Astrocyte (in vitro differentiated cells and primary cell): ENCODE measurements at regions not wholly inside any gene's neighbourhood (a gene's known extent, or its start where the extent isn't known, plus 50 kb on each side); places are given as distances from the start of the nearest gene placed in this dataset.
A peak's percentile ranks its signal among the peaks of the same experiment; 100 is the strongest.

Experiments used
- DNase-seq: peaks from one replicate; pipeline ENCODE4 v3.0.0-alpha.2; 2010; ENCODE audit warnings: low read depth
- FAIRE-seq: peaks from 2 replicates; lab custom pipeline; 2011; peaks lifted over from hg19 to GRCh38; lab: Jason Lieb, UNC
- H2AFZ ChIP-seq: 2 replicates; pipeline ENCODE4 v1.6.0; 2012; ENCODE audit warnings: low read depth, low read length, inconsistent platforms
- H3K27ac ChIP-seq: 2 replicates; pipeline ENCODE4 v1.5.1; 2011; ENCODE audit warnings: low read depth, low read length, inconsistent platforms
- H3K27me3 ChIP-seq: 2 replicates; pipeline ENCODE4 v1.6.0; 2011; ENCODE audit warnings: low read length, inconsistent platforms; ENCODE audit not compliant: insufficient read depth
- H3K36me3 ChIP-seq: 2 replicates; pipeline ENCODE4 v1.5.1; 2011; ENCODE audit warnings: low read length, inconsistent platforms; ENCODE audit not compliant: insufficient read depth
- H3K4me1 ChIP-seq: 2 replicates; pipeline ENCODE4 v1.5.1; 2011; ENCODE audit warnings: low read length, inconsistent platforms; ENCODE audit not compliant: insufficient read depth
- H3K4me2 ChIP-seq: 2 replicates; pipeline ENCODE4 v1.6.0; 2012; ENCODE audit warnings: low read length, inconsistent platforms
- H3K4me3 ChIP-seq: 2 replicates; pipeline ENCODE4 v1.5.1; 2011; ENCODE audit warnings: low read depth, mild to moderate bottlenecking, low read length, inconsistent platforms; ENCODE audit not compliant: insufficient read depth
- H3K79me2 ChIP-seq: 2 replicates; pipeline ENCODE4 v1.6.0; 2012; ENCODE audit warnings: mild to moderate bottlenecking, low read length, inconsistent platforms; ENCODE audit not compliant: insufficient read depth
- H3K9ac ChIP-seq: 2 replicates; pipeline ENCODE4 v1.6.0; 2012; ENCODE audit warnings: mild to moderate bottlenecking, low read length, inconsistent platforms
- H3K9me3 ChIP-seq: 2 replicates; pipeline ENCODE4 v1.5.1; 2012; ENCODE audit warnings: low read depth, mild to moderate bottlenecking, low read length, inconsistent platforms; ENCODE audit not compliant: insufficient read depth
- H4K20me1 ChIP-seq: 2 replicates; pipeline ENCODE4 v1.6.0; 2012; ENCODE audit warnings: low read length, inconsistent platforms; ENCODE audit not compliant: insufficient read depth
- H3K27ac Mint-ChIP-seq: one replicate; pipeline ENCODE4 v1.8.0; 2021; ENCODE audit warnings: mild to moderate bottlenecking, mixed read lengths; ENCODE audit not compliant: unreplicated experiment
- H3K27me3 Mint-ChIP-seq: one replicate; pipeline ENCODE4 v1.8.0; 2021; ENCODE audit warnings: low read depth, mixed read lengths; ENCODE audit not compliant: unreplicated experiment
- H3K36me3 Mint-ChIP-seq: one replicate; pipeline ENCODE4 v1.8.0; 2021; ENCODE audit warnings: low read depth, mixed read lengths; ENCODE audit not compliant: unreplicated experiment
- H3K4me1 Mint-ChIP-seq: one replicate; pipeline ENCODE4 v1.8.0; 2021; ENCODE audit warnings: low read depth, mixed read lengths; ENCODE audit not compliant: unreplicated experiment
- H3K4me3 Mint-ChIP-seq: one replicate; pipeline ENCODE4 v1.8.0; 2021; ENCODE audit warnings: mild to moderate bottlenecking, moderate library complexity, mixed read lengths; ENCODE audit not compliant: unreplicated experiment
- H3K9me3 Mint-ChIP-seq: one replicate; pipeline ENCODE4 v1.8.0; 2021; ENCODE audit warnings: mild to moderate bottlenecking, mixed read lengths; ENCODE audit not compliant: unreplicated experiment
- EZH2 ChIP-seq: IDR thresholded peaks from 2 replicates; pipeline ENCODE4 v1.6.1; 2012; ENCODE audit warnings: mild to moderate bottlenecking, low read length, inconsistent platforms; ENCODE audit not compliant: insufficient read depth
- TF ChIP-seq, protein P1 (sequence below): IDR thresholded peaks from 2 replicates; pipeline ENCODE4 v1.5.1; 2011; ENCODE audit warnings: low read depth, mild to moderate bottlenecking, inconsistent platforms, low read length, moderate library complexity; ENCODE audit not compliant: insufficient read depth

DNA sequence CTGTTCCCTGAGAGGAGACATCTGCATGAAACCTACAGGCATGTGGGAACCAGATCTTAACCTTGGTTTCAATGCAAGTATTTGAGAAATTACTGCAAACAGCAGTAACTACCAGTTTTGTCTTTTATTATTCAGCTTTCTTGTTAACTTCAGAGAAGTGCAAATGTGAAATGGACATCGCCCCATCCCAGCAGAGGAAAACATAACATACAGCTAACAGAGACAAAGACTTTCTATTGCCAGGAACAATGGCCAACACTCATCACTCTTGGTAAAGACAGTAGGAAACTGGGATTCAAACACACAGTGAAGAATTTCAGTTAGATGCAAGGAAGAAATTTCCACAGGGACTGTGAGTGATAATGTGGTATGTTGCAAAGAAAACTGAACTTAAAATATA, 115.1 kb downstream of the SLC30A10 start:
- FAIRE-seq: no peak

DNA sequence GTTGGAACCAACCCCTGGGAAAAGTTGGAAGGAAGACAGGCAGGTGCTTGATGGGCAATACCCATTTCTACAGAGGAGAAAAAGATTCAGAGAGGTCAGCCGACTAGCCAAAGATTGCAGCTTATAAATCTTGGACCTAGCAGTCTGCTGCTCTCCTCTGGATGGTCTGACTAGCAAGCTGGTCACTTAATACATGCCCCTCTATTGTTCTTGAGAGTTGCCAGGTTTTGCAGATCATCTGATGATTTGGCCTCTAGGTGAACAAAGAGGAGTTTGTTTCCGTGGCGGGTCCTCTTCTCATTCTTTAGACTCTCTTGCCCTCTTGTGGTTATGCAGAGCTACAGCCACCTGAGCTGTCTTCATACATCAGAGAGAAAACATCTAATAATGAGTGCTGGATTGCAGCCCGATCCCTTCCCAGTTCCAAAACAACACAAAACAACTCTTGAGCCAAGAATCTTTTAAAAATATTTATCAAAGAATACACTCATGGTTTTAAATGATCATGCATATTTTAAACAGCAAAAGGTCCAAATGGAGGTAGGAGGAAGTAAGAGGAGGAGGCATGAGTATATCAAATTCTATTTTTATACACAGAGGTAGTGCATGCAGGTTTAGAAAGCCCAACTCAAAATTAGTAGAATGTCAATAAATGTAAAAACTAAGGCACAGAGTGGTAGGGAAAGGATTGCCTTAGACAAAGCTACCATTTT, 115.7 kb downstream of the SLC30A10 start:
- H3K4me3 Mint-ChIP-seq: no peak overlapping the region
- H3K9me3 Mint-ChIP-seq: no peaks in the 10 kb centered on the region
- H3K27ac Mint-ChIP-seq: no peak overlapping the region
- Histone ChIP-seq H3K79me2 (no peaks in the 10 kb centered on the region), H4K20me1 (no peaks in the 10 kb centered on the region), H3K4me1 (peaks cover 5% of the 10 kb centered on the region), H3K27ac (no peak overlapping the region), H2AFZ (peak overlapping the region; percentile 2), H3K27me3 (peaks cover 2% of the 10 kb centered on the region), H3K9ac (peak overlapping the region; percentile 18), H3K4me3 (no peak overlapping the region), H3K4me2 (no peak overlapping the region), H3K36me3 (no peaks in the 10 kb centered on the region), H3K9me3 (no peaks in the 10 kb centered on the region)
- FAIRE-seq (no peak), DNase-seq (peak; percentile 68)
- no peaks in the 10 kb centered on the region for H3K4me1 Mint-ChIP-seq
- peaks cover 9% of the 10 kb centered on the region for H3K27me3 Mint-ChIP-seq
- H3K36me3 Mint-ChIP-seq: no peaks in the 10 kb centered on the region
- no peak for TF ChIP-seq EZH2
- TF ChIP-seq, protein P1, sequence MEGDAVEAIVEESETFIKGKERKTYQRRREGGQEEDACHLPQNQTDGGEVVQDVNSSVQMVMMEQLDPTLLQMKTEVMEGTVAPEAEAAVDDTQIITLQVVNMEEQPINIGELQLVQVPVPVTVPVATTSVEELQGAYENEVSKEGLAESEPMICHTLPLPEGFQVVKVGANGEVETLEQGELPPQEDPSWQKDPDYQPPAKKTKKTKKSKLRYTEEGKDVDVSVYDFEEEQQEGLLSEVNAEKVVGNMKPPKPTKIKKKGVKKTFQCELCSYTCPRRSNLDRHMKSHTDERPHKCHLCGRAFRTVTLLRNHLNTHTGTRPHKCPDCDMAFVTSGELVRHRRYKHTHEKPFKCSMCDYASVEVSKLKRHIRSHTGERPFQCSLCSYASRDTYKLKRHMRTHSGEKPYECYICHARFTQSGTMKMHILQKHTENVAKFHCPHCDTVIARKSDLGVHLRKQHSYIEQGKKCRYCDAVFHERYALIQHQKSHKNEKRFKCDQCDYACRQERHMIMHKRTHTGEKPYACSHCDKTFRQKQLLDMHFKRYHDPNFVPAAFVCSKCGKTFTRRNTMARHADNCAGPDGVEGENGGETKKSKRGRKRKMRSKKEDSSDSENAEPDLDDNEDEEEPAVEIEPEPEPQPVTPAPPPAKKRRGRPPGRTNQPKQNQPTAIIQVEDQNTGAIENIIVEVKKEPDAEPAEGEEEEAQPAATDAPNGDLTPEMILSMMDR: peak; percentile 98

More for the DNA sequence above, 115.1 kb downstream of the SLC30A10 start:
- Mint-ChIP-seq H3K4me3 (no peak overlapping the region), H3K27ac (no peak overlapping the region), H3K27me3 (peaks cover 9% of the 10 kb centered on the region), H3K36me3 (no peaks in the 10 kb centered on the region), H3K4me1 (no peaks in the 10 kb centered on the region), H3K9me3 (no peaks in the 10 kb centered on the region)
- Histone ChIP-seq H3K79me2 (no peaks in the 10 kb centered on the region), H3K9me3 (no peaks in the 10 kb centered on the region), H3K36me3 (no peaks in the 10 kb centered on the region), H3K4me3 (no peak overlapping the region), H3K4me1 (peaks cover 5% of the 10 kb centered on the region), H4K20me1 (no peaks in the 10 kb centered on the region), H3K4me2 (no peak overlapping the region), H3K9ac (no peak overlapping the region), H3K27me3 (peaks cover 2% of the 10 kb centered on the region), H3K27ac (no peak overlapping the region), H2AFZ (no peak overlapping the region)
- TF ChIP-seq, protein P1: no peak
- no peak for TF ChIP-seq EZH2
- DNase-seq: no peak

DNA sequence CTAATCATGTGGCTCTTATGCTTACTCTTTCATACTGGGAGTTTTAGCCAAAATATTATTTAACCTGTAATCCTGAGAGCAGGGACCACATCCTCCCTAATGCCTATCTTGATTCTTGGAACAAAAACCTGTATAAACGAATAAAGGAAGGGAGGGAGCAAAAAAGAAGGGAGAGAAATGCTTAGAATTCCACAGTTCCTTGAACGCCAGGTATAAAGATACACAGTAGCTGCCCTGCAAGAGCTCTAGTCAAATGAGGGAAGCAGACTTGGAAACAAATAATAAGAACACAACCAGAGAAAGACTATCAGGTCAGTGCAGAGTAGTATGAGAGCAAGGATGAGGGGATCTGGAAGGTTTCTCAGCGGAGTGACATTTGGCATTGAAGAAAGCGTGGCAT, 116.3 kb downstream of the SLC30A10 start:
- Histone ChIP-seq H3K36me3 (no peaks in the 10 kb centered on the region), H3K4me3 (no peak overlapping the region), H3K4me1 (peaks cover 5% of the 10 kb centered on the region), H4K20me1 (no peaks in the 10 kb centered on the region), H3K9ac (peak overlapping the region; percentile 18), H2AFZ (peak overlapping the region; percentile 2), H3K4me2 (no peak overlapping the region), H3K79me2 (no peaks in the 10 kb centered on the region), H3K27me3 (peaks cover 2% of the 10 kb centered on the region), H3K9me3 (no peaks in the 10 kb centered on the region), H3K27ac (no peak overlapping the region)
- H3K9me3 Mint-ChIP-seq: no peaks in the 10 kb centered on the region
- peaks cover 9% of the 10 kb centered on the region for H3K27me3 Mint-ChIP-seq
- DNase-seq (no peak), FAIRE-seq (no peak)
- H3K4me3 Mint-ChIP-seq: no peak overlapping the region
- no peak overlapping the region for H3K27ac Mint-ChIP-seq
- H3K36me3 Mint-ChIP-seq: no peaks in the 10 kb centered on the region
- H3K4me1 Mint-ChIP-seq: no peaks in the 10 kb centered on the region
- TF ChIP-seq, protein P1: no peak
- TF ChIP-seq EZH2: no peak
